OCI-LY1 (cell line): ENCODE measurements at regions not wholly inside any gene's neighbourhood (a gene's known extent, or its start where the extent isn't known, plus 50 kb on each side); places are given as distances from the start of the nearest gene placed in this dataset.

Experiments used
- H2AFZ ChIP-seq: fragments of 200-600 bp; sonication (generic), shearing (Covaris generic); 2 replicates; pipeline ENCODE4 v1.6.0; 2014; ENCODE audit warnings: antibody characterized with exemption, mild to moderate bottlenecking, low read length
- H3F3A ChIP-seq: fragments of 200-600 bp; sonication (generic), shearing (Covaris generic); 2 replicates; pipeline ENCODE4 v1.6.0; 2014; ENCODE audit warnings: mild to moderate bottlenecking, antibody characterized with exemption, low read length, moderate library complexity; ENCODE audit not compliant: insufficient read depth
- H3K27ac ChIP-seq: fragments of 200-600 bp; sonication (generic); 2 replicates; pipeline ENCODE4 v1.5.1; 2014; ENCODE audit warnings: low read length, mixed run types, mild to moderate bottlenecking, low read depth; ENCODE audit not compliant: poor library complexity, severe bottlenecking
- H3K27me3 ChIP-seq: fragments of 200-600 bp; sonication (generic); 2 replicates; pipeline ENCODE4 v1.6.0; 2014; ENCODE audit warnings: antibody characterized with exemption, mild to moderate bottlenecking, low read length, moderate library complexity; ENCODE audit not compliant: insufficient read depth
- H3K36me3 ChIP-seq: fragments of 200-600 bp; sonication (generic); 2 replicates; pipeline ENCODE4 v1.6.1; 2014; ENCODE audit warnings: mild to moderate bottlenecking, antibody characterized with exemption, low read length, moderate library complexity, mixed read lengths; ENCODE audit not compliant: insufficient read depth
- H3K4me1 ChIP-seq: fragments of 200-600 bp; sonication (generic); 2 replicates; pipeline ENCODE4 v1.5.1; 2014; ENCODE audit warnings: mild to moderate bottlenecking, low read length, moderate library complexity; ENCODE audit not compliant: insufficient read depth, severe bottlenecking
- H3K4me2 ChIP-seq: fragments of 200-600 bp; sonication (generic), shearing (Covaris generic); 2 replicates; pipeline ENCODE4 v1.6.1; 2014; ENCODE audit warnings: low read length
- H3K4me3 ChIP-seq: fragments of 200-600 bp; sonication (generic); 2 replicates; pipeline ENCODE4 v1.5.1; 2014; ENCODE audit warnings: low read length, low read depth, mild to moderate bottlenecking, mixed read lengths; ENCODE audit not compliant: poor library complexity, severe bottlenecking
- H3K79me2 ChIP-seq: fragments of 200-600 bp; shearing (Covaris generic); 2 replicates; pipeline ENCODE4 v1.6.1; 2016; ENCODE audit warnings: mixed run types, low read length, mixed read lengths; ENCODE audit not compliant: insufficient read depth
- H3K9ac ChIP-seq: fragments of 200-600 bp; sonication (generic), shearing (Covaris generic); 2 replicates; pipeline ENCODE4 v1.6.1; 2014; ENCODE audit warnings: mild to moderate bottlenecking, low read length, mixed read lengths
- H3K9me2 ChIP-seq: fragments of 200-600 bp; sonication (generic), shearing (Covaris generic); 2 replicates; pipeline ENCODE4 v1.6.1; 2014; ENCODE audit warnings: low read depth, mild to moderate bottlenecking, low read length, mixed read lengths
- H3K9me3 ChIP-seq: fragments of 200-600 bp; shearing (Covaris generic); 2 replicates; pipeline ENCODE4 v1.6.1; 2014; ENCODE audit warnings: low read length, mixed read lengths
- H4K20me1 ChIP-seq: fragments of 200-600 bp; sonication (generic), shearing (Covaris generic); 2 replicates; pipeline ENCODE4 v1.6.0; 2016; ENCODE audit warnings: mild to moderate bottlenecking, low read length; ENCODE audit not compliant: insufficient read depth
- CTCF ChIP-seq: fragments of 200-600 bp; sonication (generic), shearing (Covaris generic); IDR thresholded peaks from 2 replicates; pipeline ENCODE4 v1.5.1; 2017; ENCODE audit warnings: mild to moderate bottlenecking, antibody characterized with exemption, low read length, moderate library complexity, mixed read lengths
- EZH2 ChIP-seq: fragments of 200-600 bp; sonication (generic), shearing (Covaris generic); IDR thresholded peaks from 2 replicates; pipeline ENCODE4 v1.8.0; 2017; ENCODE audit warnings: borderline replicate concordance, mixed run types, mild to moderate bottlenecking, antibody characterized with exemption, low read length, moderate library complexity, mixed read lengths

DNA sequence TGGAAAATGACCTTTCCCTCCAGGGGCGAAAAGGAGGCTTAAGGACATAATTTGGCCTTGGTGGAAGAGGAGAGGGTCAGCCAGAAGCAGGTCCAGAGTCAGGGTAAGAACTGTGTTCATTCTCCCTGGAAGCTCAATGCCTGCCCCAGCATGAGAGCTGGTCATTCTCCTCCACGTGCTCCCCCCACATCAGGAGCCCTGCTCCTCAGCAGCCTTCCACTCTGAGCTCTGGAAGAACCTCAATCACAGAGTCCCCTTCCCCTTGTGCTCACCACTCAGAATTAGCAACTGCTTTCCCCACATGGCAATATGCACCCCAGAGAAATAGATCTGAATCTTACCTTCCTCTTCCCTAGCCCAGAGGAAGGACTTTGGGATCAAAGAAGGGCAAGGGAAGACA lies 115.4 kb downstream of the TMEM200C start:
- H3K79me2 ChIP-seq = no peaks in the 10 kb centered on the region
- H3K9ac ChIP-seq = no peak overlapping the region
- no peak overlapping the region for H3K4me2 ChIP-seq
- H3K9me3 ChIP-seq = no peaks in the 10 kb centered on the region
- no peak for TF ChIP-seq EZH2
- TF ChIP-seq CTCF = no peak
- no peaks in the 10 kb centered on the region for H3K9me2 ChIP-seq
- no peaks in the 10 kb centered on the region for H3K4me1 ChIP-seq
- H3K27me3 ChIP-seq = no peaks in the 10 kb centered on the region; the same call in 1 of the 2 replicates
- H3K4me3 ChIP-seq = no peak overlapping the region
- no peaks in the 10 kb centered on the region for H3K36me3 ChIP-seq
- no peaks in the 10 kb centered on the region for H4K20me1 ChIP-seq
- H3K27ac ChIP-seq = no peak overlapping the region
- no peak overlapping the region for H2AFZ ChIP-seq
- no peaks in the 10 kb centered on the region for H3F3A ChIP-seq

- Histone ChIP-seq H3K79me2 (no peaks in the 10 kb centered on the region), H3K4me1 (no peaks in the 10 kb centered on the region), H3K27me3 (no peaks in the 10 kb centered on the region), H3K36me3 (no peaks in the 10 kb centered on the region), H4K20me1 (no peaks in the 10 kb centered on the region), H3K9me2 (no peaks in the 10 kb centered on the region), H3K4me3 (no peak overlapping the region), H3K27ac (no peak overlapping the region), H3F3A (no peaks in the 10 kb centered on the region), H3K9ac (no peak overlapping the region), H2AFZ (no peak overlapping the region), H3K9me3 (no peaks in the 10 kb centered on the region), H3K4me2 (no peak overlapping the region)
- TF ChIP-seq CTCF (no peak), EZH2 (no peak)
Observed at GRCh38 chr18:5772306-5773105, 122.8 kb downstream of the TMEM200C start.

- Histone ChIP-seq H3K4me2 (no peak overlapping the region), H3K79me2 (no peaks in the 10 kb centered on the region), H3K9me2 (no peaks in the 10 kb centered on the region), H3F3A (no peaks in the 10 kb centered on the region), H3K9ac (no peak overlapping the region), H3K4me1 (no peaks in the 10 kb centered on the region), H3K27ac (no peak overlapping the region), H4K20me1 (no peaks in the 10 kb centered on the region), H3K4me3 (no peak overlapping the region), H3K36me3 (no peaks in the 10 kb centered on the region), H3K9me3 (no peaks in the 10 kb centered on the region), H2AFZ (no peak overlapping the region), H3K27me3 (no peaks in the 10 kb centered on the region)
- TF ChIP-seq EZH2 (no peak), CTCF (no peak)
Observed at GRCh38 chr18:5771343-5771742, 124.0 kb downstream of the TMEM200C start.
